Tibial nerve (tissue), 4 donors: ENCODE measurements at regions not wholly inside any gene's neighbourhood (a gene's known extent, or its start where the extent isn't known, plus 50 kb on each side); places are given as distances from the start of the nearest gene placed in this dataset.

Source experiments
- CTCF ChIP-seq, 5 experiments: fragments of 200-600 bp in 3 of 5; fragments of 450-650 bp in 2 of 5; sonication (generic) in 3 of 5; IDR thresholded peaks; one replicate each; pipeline ENCODE4 v1.5.1; 2016 to 2019; ENCODE audit warnings: antibody characterized with exemption in 5 of 5, mild to moderate bottlenecking in 3 of 5, moderate library complexity in 2 of 5
- EP300 ChIP-seq, 2 donors: sonication (generic); formaldehyde crosslinking; IDR thresholded peaks; one replicate each; pipeline ENCODE4 v1.6.1; 2017; ENCODE audit warnings: antibody characterized with exemption in 2 of 2, mild to moderate bottlenecking in 1 of 2
- POLR2A ChIP-seq, 2 donors: fragments of 450-650 bp; IDR thresholded peaks; one replicate each; pipeline ENCODE4 v1.6.1; 2017; ENCODE audit warnings: antibody characterized with exemption in 2 of 2, mild to moderate bottlenecking in 2 of 2, moderate library complexity in 2 of 2

GRCh38 chr14:54058505-54058904 lies 101.9 kb upstream of the BMP4 start:
- TF ChIP-seq CTCF (IDR thresholded peaks at IDR 0.05) (no peak), EP300 (IDR thresholded peaks at IDR 0.05) (no peak), POLR2A (IDR thresholded peaks at IDR 0.05) (no peak)
